GM21528 (cell line): ENCODE measurements at regions not wholly inside any gene's neighbourhood (a gene's known extent, or its start where the extent isn't known, plus 50 kb on each side); places are given as distances from the start of the nearest gene placed in this dataset.

Experiments
- ATAC-seq: cut with Tn5 transposase; IDR thresholded peaks from one replicate; pipeline ENCODE4 v1.9.1; 2021; ENCODE audit warnings: mild to moderate bottlenecking, moderate library complexity; ENCODE audit not compliant: unreplicated experiment, low FRiP score

DNA sequence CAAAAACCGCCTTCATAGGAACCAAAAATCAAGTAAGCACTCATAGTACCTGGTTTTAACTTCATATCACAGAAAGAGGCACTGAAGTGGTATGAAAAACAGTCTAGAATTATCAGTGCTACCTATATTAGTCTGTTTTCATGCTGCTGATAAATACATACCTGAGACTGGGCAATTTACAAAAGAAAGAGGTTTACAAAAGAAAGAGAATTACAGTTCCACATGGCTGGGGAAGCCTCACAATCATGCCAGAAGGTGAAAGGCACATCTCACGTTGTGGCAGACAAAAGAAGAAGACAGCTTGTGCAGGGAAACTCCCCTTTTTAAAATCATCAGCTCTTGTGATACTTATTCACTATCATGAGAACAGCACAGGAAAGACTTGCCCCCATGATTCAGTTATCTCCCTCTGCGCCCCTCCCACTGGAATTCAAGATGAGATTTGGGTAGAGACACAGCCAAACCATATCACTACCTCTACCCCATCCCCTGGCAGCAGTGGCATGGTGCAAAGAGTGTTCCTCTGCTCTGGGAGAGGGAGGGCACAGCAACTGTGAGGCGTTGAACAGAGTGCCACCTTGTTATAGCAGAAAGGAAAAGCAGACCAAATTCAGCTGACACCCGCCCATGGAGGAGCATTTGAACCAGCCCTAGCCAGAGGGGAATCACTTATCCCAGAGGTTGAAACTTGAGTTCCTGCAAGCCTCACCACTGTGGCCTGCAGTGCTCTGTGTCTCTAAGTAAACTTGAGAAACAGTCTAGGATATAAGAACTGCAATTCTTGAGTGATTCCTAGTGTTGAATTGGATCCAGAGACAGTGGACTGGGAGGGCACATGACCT is 61.9 kb upstream of the PTPRZ1 start:
- ATAC-seq = no peak

DNA sequence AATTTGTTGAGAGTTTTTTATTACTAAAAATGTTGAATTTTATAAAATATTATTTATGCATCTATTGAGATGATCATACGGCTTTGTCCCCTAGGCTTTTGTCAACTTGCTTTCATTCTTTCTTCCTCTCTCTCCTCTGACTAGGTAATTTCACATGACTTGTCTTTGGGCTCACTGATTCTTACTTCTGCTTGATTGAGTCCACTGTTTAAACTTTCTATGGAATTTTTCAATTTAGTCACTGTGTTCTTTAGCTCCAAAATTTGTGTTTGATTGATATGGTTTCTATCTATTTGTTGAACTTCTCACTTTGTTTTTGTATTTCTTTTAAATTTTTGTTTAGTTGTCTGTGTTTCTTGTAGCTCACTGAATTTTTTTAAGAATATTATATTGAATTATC is 65.9 kb upstream of the PTPRZ1 start:
- no peak for ATAC-seq

DNA sequence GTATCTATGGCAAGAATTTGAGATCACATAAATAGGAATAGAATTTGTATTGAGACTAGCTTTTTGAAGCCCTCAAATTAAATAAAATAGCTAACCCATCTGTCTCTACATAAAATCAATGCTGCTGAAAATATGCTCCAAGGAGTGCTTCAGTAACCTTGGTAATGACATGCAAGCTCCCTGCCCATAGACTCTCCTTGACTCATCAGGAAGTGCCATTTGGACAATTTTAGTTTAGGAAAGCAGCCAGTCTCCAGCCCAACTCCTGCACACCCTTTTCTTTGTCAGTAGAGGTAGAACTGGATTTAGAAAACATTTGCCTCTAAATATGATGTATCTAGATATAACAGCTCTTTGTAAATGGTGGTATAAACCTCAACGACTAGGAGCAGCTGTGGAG is 69.9 kb upstream of the PTPRZ1 start:
- ATAC-seq = no peak

DNA sequence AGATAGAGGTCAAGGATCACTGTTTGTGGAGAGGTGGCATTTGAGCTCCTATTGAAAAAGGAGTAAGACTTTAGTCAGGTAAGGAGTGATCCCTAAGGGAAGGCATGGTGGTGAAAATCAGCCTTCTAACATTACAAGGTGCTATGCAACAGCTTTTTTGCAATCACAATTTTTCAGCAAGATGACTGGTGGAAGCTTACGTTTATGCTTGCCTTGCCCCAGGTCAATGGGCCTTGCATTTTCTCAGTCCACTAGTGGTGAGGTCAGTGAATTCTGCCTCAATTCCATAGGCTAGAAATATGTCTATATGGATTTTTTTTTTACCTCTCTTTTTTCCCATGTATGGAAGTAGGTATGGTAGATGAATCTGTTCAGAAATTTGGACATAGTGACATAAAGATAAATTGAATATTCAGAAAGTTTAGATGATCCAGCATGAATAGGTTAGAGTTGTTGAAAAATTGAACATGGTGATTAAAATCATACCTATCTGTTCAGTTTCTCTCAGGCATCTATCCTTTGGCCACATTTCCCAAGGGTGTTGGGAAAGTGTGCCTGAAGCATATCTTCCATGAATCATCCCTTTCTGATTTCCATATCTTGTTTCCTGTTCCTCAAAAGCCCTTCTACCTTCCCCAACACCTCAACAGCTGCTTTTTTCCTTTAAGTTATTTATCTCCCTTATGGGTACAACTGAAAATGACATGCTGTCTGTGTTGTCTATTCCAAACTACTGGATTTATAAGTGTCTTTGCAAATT is 71.9 kb upstream of the PTPRZ1 start:
- no peak for ATAC-seq

DNA sequence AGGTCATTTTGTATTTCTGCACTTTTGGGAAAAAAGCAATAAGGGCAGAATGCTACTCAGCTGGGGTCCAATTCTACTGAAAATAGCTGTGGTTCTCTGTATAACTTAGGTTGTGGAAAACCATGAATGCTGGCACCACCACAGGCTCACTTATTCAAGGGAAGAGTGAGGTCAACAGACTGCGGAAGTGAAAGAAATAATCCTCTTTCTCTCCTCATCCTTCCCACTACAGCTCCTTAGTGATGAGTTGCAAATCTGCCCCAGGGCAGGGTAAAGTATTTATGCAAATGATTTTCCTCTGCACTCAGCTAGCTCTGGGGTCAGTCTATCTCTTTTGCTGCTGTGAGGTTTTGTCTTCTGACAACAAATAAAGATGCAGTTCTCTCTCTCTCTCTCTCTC is 74.1 kb upstream of the PTPRZ1 start:
- ATAC-seq = no peak

DNA sequence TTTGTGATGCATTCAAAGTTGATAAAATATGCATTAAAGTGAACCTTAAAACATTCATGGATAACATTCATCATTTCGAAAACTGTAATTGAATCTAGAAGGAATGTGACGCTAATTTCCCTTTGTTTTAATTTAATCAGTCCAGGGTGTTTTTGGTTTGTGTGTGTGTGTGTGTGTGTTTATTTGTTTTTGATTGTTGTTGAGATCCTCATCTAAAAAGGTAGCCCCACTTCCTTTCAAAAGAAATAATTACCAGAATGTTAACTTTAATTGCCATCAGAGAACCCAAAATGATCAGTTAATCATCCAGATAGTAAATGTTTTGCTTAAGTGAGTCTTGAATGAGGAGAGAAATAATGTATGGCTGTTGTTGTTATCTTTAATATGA is 74.5 kb upstream of the PTPRZ1 start:
- no peak for ATAC-seq

DNA sequence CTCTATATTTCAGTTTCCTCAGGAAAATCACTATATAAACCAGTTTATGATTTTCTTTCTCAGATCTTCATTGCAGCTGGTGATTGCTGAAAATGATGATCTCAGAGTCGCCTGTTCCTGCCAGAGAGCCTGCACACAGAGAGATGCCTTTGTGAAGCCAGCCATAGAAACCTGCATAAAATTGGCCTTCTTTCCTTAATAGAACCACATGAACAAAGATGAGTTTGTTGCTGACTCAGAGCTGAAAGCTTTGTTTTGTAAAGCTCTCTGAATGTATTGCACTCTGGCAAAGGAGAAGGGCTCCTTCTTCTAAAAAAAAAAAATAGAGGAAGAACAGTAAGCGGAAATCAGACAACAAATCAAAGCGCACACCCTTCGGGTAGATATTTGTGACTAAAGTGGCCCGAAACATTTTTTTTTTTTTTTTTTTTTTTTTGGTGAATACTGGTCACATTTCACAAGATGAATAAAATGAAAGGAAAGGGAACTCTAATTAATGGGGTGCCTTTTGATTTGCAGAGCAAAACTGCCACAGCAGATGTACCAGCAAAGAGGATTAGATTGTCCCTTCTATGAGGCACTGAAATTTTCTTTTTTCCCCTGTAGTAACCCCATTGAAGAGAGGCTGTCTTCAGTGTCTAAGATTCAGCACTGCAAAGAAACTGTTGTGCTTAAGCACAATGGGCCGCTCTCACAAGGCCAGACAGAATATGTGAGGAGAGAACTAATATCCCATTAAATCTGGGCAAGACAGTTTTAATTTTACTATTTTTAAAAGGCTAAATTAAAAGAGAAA is 75.1 kb upstream of the PTPRZ1 start:
- ATAC-seq = no peak

DNA sequence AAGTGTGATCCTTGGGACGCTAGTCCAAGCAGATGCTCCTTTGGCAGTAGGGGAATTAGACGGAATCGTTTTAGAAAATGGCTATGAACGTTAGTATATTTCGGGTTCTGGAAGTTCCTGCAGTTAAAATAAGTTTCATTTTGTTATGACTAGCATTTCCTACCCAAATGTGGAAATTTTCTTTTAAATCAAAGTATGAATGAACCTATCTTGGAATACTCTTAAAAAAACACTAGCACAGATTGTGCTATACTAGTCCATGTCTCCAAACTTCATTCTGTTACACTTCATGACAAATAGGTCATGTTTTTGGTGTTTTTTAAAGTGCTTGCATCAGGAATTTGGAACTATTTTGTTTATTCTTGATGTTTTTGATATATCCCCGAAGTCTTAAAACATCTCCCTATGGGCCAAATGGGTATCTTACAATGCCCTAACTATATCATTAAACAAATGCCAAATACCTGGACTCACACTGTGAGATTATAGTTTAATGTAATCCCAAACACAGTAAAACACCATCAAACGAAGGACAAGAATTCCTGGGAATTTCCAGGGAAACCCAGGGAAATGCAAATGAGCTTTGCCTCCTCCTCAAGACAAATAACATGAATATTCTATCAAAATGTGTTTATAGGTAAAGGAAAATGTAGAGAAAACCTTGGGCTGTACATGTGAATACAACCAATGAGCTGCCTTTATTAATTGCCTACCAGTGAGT is 75.9 kb upstream of the PTPRZ1 start:
- no peak for ATAC-seq

DNA sequence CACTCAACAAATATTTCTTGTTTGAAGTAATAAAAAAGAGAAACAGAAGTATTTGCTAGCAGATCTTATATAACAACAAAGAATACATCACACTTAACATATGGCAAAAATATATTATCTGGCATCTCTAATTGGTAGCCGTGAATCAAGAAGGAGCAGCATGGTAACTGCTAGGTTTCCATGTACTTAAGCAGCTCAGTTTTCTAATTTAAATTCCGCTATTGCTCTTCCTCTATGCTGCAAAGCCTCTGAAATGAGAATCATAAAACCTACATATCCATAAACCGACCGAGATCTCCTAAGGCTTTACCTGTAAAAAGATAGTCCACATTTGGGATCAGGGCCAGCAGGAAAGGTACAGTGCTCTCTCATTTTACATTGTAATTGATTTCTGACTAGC is 76.6 kb upstream of the PTPRZ1 start:
- ATAC-seq = no peak

DNA sequence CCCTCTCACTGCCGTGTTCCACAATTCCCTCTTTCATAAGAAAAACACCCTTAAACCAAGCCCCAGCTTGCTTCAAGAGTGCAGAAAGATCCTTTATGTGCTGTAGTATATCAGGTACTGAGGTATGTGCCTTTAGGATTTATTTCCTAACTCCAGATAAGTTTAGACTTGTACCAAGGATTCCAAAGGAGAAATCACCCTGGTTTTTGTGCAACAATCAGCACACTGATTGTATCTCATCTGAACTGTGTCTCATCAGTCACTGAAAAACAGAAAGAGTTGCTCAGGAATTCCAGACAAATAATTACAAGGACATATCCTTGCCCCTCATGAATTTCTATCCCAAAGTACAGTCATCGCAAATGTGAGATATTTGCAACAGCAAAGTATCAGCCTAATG is 77.2 kb upstream of the PTPRZ1 start:
- ATAC-seq = no peak

DNA sequence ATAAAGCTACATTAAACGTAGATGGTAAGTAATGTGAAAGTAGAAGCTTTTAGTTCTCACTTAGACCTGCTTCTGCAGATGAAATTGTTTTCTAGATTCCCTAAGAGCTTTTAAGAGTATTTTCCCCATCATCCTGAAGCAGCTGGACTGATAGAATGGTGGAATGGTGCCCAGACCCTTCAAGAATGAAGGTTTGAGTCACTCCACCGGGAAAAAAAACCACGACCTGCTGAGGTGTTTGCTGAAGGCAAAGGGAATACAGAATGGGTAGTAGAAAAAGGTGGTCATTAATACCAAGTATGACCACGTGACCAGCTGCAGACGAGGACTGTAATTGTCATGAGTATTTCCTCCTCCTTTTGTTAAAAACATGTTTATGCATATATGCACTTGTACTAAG is 79.2 kb upstream of the PTPRZ1 start:
- ATAC-seq = no peak

DNA sequence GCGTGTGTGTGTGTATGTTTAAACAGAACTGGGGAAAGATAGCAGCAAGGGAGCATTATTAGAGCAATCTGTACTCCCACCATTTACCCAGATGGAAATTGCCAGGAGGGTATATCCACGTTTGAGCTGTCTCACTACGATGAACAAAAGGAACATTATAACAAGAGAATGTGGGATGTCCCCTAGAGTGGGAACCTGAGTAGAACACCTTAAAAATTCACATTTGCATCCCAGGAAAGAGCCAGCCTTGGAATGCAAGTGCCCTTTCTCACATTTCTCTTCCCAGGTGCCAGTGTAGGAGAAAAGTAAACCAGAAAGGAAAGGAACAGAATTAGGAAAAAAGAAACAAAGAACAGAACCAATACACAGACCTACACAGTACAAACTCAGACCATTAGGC is 95.3 kb upstream of the PTPRZ1 start:
- no peak for ATAC-seq

DNA sequence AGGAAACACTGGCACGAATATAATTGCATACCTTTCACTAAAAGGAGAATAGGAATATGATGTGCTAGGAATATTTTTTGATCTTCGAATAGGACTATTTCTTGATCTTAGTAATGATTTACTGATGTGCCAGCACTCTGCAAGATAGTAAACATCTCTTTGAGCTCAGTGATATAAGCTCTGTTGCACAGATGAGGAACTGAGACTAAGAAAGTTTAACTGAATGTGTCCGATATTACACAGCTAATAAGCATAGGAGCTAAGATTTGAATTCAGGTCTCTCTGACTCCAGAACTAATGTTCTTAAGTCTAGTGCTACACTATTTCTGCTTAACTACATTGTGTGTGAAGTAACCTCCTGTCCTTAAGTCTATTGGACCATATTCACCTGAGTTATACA is 98.4 kb upstream of the PTPRZ1 start:
- ATAC-seq = no peak

DNA sequence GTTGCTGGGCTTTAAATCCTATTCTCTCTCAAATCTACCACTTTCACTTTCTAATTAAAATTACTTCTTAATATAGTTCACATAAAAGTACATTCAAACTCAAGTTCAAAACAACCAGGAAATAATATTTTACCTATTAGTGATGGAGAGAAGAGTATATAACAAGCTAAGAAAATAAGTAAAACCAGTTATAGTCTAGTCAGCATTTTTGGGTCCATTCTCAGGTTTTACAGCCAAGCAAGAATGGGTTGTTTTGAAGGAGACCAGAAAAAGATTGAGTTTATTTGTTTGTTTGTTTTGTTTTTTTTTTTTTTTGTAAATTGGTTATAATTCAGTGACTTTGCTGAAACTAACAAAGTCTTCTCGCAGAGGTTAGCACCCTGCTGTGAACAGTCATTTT is 106.3 kb upstream of the PTPRZ1 start:
- no peak for ATAC-seq

DNA sequence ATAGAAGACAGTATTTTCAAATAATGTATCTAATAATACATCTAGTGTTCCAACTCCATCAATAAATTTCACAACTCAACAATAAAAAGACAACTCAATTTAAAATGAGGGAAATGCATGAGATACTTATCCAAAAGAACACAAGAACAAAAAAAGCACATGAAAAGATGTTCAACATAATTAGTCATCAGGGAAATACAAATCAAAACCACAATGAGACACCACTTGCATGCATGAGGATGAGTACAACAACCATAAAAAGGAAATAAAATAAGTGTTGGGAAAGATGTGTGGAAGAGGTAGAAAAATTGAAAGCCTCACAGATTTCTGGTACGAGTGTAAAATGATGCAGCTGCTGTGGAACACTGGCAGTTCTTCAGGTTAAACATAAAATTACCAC is 111.6 kb upstream of the PTPRZ1 start:
- no peak for ATAC-seq

DNA sequence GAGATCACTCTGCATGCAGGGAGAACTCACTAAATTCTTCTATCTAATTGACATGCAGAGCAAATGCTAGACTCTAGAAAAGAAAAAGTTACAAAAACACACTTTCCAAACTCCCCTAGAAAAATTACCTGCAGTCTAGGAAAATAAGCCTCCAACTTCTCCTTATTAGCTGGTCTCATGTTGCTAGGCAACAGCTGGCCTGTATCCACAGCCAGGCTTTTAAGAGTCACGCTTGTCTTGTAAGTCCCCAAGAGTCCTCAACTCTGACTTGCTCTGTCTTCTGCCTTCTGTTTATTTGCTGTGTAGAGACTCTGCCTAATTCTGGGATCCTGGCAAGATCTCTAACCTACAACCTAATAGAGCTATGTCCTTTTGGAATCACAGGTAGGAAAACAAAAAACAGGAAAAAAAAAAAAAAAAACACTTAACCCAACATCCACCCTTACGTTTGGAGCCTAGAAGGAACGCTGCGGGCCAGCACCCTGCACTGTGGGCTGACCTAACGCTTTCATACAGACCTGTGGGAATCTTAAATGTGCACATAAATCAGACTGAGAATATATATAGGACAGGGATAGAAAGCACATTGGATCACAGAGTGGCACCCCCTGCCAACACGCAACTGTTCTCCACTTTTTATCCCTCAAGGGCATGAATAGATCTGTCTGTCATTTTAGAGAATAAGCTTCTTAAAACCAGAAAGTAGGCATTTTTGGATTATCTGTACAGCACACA is 117.0 kb upstream of the PTPRZ1 start:
- no peak for ATAC-seq

DNA sequence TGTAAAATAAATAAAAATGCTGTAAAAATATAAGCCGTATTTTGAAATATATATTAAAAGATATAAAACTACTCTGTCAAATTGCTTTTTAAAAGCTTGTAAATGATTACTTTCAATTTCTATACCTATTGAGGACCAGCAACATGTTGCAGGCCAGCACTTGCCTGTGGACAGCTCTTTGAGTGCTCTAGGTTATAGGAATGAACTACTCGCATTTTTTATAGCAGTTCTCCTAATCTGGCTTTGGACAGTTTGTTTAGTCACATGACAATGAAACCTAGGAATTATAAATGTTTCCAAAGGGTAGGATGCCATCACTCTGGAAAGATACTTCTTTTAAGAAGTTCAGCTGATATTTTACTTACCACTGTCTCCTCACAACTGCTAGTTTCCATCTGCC is 117.7 kb upstream of the PTPRZ1 start:
- no peak for ATAC-seq

DNA sequence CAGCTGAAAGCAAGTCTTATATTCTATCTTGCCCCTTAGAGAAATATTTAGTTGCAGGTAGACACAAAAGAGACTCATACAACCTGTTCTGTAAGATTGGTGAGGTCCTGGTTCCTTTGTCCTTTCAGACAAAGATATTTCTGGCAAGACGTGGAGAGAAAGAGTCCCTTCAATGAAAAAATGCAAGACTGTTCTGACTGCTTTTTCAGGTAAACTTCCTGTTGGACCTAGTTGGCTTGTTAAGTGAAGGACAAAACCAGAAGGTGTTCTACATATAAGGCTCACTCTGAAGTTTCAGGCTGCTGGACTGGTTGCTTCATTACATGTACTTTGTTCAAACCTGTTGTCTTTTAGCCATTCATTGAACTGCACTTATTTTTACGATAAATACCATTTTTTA is 119.0 kb upstream of the PTPRZ1 start:
- no peak for ATAC-seq

DNA sequence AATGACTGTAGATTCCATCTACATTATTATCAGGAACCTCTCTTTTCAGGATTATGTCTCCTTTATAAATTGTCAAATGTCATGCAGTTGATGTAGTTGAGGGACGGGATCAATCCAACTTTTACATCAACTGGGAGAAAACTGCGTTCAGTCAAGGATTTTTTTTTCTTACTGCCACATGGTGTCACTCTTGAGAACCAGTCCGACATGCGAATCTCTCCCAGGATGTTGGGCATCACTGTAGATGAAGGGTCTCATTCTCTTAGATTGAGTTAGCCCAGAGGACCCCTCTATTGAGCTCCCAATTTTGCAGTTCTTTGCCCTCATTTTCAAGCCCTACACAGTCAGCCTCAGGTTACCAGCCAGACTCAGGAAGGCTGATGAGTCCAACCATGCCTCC is 120.3 kb upstream of the PTPRZ1 start:
- ATAC-seq = no peak

DNA sequence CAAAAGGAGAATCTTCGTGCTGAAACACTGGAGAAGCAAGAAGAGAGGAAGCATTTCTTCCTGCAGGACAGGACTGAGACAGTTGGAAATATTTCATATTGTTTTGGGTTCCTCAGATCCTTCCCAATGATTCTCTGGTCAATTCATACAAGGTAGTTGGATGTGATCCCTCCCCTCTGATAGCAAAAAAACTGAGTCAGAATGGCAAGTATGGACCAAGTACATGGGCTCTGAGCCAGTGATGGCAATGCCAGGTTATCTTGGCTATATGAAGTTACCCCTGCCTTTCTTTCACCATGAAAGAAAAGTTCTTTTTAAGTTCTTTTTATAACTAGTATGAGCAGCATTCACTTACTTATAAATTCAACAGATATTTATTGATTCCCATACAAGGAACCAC is 124.4 kb upstream of the PTPRZ1 start:
- ATAC-seq = no peak
